ENCODE measurements at regions not wholly inside any gene's neighbourhood (a gene's known extent, or its start where the extent isn't known, plus 50 kb on each side); places are given as distances from the start of the nearest gene placed in this dataset.

- no peak for ATAC-seq
- intact Hi-C loops (cut with DNase I), result no loop called here
- no peak for DNase-seq
Measured at GRCh38 chr2:74059137-74059775, 74.5 kb downstream of the TET3 start.

GRCh38 chr2:74063486-74063885 is 78.8 kb downstream of the TET3 start:
- ATAC-seq, result no peak

GRCh38 chr2:74065456-74065855 is 80.7 kb downstream of the TET3 start:
- DNase-seq, result no peak
- intact Hi-C loops (cut with DNase I), result no loop called here
- no peak for ATAC-seq

More at GRCh38 chr2:74063486-74063885, 78.8 kb downstream of the TET3 start:
- no peak for DNase-seq
- intact Hi-C loops (cut with DNase I), result no loop called here

- intact Hi-C loops (cut with DNase I), result no loop called here
- DNase-seq (no peak), ATAC-seq (no peak)
Measured at GRCh38 chr2:74066491-74067203, 81.1 kb downstream of the BOLA3 start.

- intact Hi-C loops (cut with DNase I), result no loop called here
- no peak for ATAC-seq
Measured at GRCh38 chr2:74067221-74067747, 80.4 kb downstream of the BOLA3 start.

GRCh38 chr2:74070991-74071390 is 76.7 kb downstream of the BOLA3 start:
- intact Hi-C loops (cut with DNase I), result no loop called here
- ATAC-seq (no peak), DNase-seq (no peak)

More at GRCh38 chr2:74067221-74067747, 80.4 kb downstream of the BOLA3 start:
- no peak for DNase-seq

GRCh38 chr2:74071426-74071825 is 76.3 kb downstream of the BOLA3 start:
- no peak for ATAC-seq
- intact Hi-C loops (cut with DNase I), result no loop called here
- no peak for DNase-seq

- intact Hi-C loops (cut with DNase I), result no loop called here
- no peak for ATAC-seq
- no peak for DNase-seq
Measured at GRCh38 chr2:74072565-74072964, 75.1 kb downstream of the BOLA3 start.

- intact Hi-C loops (cut with DNase I), result no loop called here
- peak in 1 of 2 donors; percentile 21 for ATAC-seq
Measured at GRCh38 chr2:74074487-74074886, 73.2 kb downstream of the BOLA3 start.

GRCh38 chr2:74076074-74076470 is 71.6 kb downstream of the BOLA3 start:
- ATAC-seq (no peak), DNase-seq (no peak)
- intact Hi-C loops (cut with DNase I), result no loop called here

More at GRCh38 chr2:74074487-74074886, 73.2 kb downstream of the BOLA3 start:
- no peak for DNase-seq

GRCh38 chr2:74077636-74078035 is 70.1 kb downstream of the BOLA3 start:
- DNase-seq (no peak), ATAC-seq (peak; percentile 65 to 71)
- intact Hi-C loops (cut with DNase I), result no loop called here

- intact Hi-C loops (cut with DNase I), result no loop called here
Measured at GRCh38 chr2:74078466-74078865, 69.2 kb downstream of the BOLA3 start.

GRCh38 chr2:74079522-74080341 is 68.0 kb downstream of the BOLA3 start:
- intact Hi-C loops (cut with DNase I), result no loop called here
- no peak for DNase-seq
- ATAC-seq, result peak in 1 of 2 donors; percentile 50

More at GRCh38 chr2:74078466-74078865, 69.2 kb downstream of the BOLA3 start:
- DNase-seq (no peak), ATAC-seq (no peak)

- intact Hi-C loops (cut with DNase I), result no loop called here
- ATAC-seq (peak in 1 of 2 donors; percentile 41), DNase-seq (no peak)
Measured at GRCh38 chr2:74080346-74080745, 67.4 kb downstream of the BOLA3 start.

GRCh38 chr2:74081030-74081762 is 66.5 kb downstream of the BOLA3 start:
- ATAC-seq, result no peak
- intact Hi-C loops (cut with DNase I), result no loop called here

GRCh38 chr2:74081763-74082110 is 66.0 kb downstream of the BOLA3 start:
- intact Hi-C loops (cut with DNase I), result no loop called here
- DNase-seq, result no peak
- no peak for ATAC-seq

More at GRCh38 chr2:74081030-74081762, 66.5 kb downstream of the BOLA3 start:
- DNase-seq, result no peak

- DNase-seq (no peak), ATAC-seq (peak in 1 of 2 donors; percentile 28)
- intact Hi-C loops (cut with DNase I), result no loop called here
Measured at GRCh38 chr2:74083750-74084149, 64.0 kb downstream of the BOLA3 start.
